SK-N-SH (cell line): ENCODE measurements at regions not wholly inside any gene's neighbourhood (a gene's known extent, or its start where the extent isn't known, plus 50 kb on each side); places are given as distances from the start of the nearest gene placed in this dataset.

Experiments used
- CTCF ChIA-PET: fragments of 300-600, 350-600 bp; formaldehyde crosslinking; extraction: SDS; loops from one replicate; lab custom pipeline; 2021; lab: Yijun Ruan, JAX
- POLR2A ChIA-PET: fragments of 350-600 bp; sonication (Branson Sonifier 250); formaldehyde crosslinking; extraction: SDS; loops from one replicate; lab custom pipeline; 2020; ENCODE audit warnings: antibody characterized with exemption, inconsistent platforms; lab: Yijun Ruan, JAX
- DNase-seq: peaks from one replicate; pipeline ENCODE4 v3.0.0; 2012
- H2AFZ ChIP-seq: fragments of 200-600 bp; sonication (generic); 2 replicates; pipeline ENCODE4 v1.8.1; 2016; ENCODE audit warnings: antibody characterized with exemption, mild to moderate bottlenecking, low read depth
- H3F3A ChIP-seq: fragments of 200-600 bp; sonication (generic); replicated peaks from 2 replicates; pipeline ENCODE3; 2016; ENCODE audit warnings: antibody characterized with exemption, mild to moderate bottlenecking; ENCODE audit not compliant: insufficient read depth
- H3K27ac ChIP-seq, 2 experiments: fragments of 200-500 bp in 1 of 2; fragments of 200-600 bp in 1 of 2; sonication (Bioruptor generic) in 1 of 2; sonication (generic), shearing (Covaris generic) in 1 of 2; 2 replicates each; pipeline versions ENCODE4 v1.5.1 to v1.6.1; 2014 to 2016; ENCODE audit warnings: low read depth in 2 of 2, inconsistent platforms in 1 of 2, low read length in 1 of 2, mild to moderate bottlenecking in 1 of 2, mixed read lengths in 1 of 2
- H3K27me3 ChIP-seq: fragments of 200-600 bp; sonication (generic), shearing (Covaris generic); 2 replicates; pipeline ENCODE4 v1.6.1; 2016; ENCODE audit warnings: mixed run types; ENCODE audit not compliant: insufficient read depth
- H3K36me3 ChIP-seq, 2 experiments: fragments of 200-500 bp in 1 of 2; fragments of 200-600 bp in 1 of 2; sonication (Bioruptor generic) in 1 of 2; sonication (generic) in 1 of 2; replicated peaks in 1 of 2; 2 replicates each; pipeline versions ENCODE3 to v1.5.1; 2014 to 2016; ENCODE audit warnings: low read length in 1 of 2, mild to moderate bottlenecking in 1 of 2; ENCODE audit not compliant: insufficient read depth in 2 of 2, control insufficient read depth in 1 of 2
- H3K4me1 ChIP-seq, 2 experiments: fragments of 200-500 bp in 1 of 2; fragments of 200-600 bp in 1 of 2; sonication (Bioruptor generic) in 1 of 2; sonication (generic), shearing (Covaris generic) in 1 of 2; 2 replicates each; pipeline versions ENCODE4 v1.5.1 to v1.6.1; 2014 to 2016; ENCODE audit warnings: low read depth in 1 of 2, low read length in 1 of 2, mixed run types in 1 of 2; ENCODE audit not compliant: insufficient read depth in 2 of 2, control insufficient read depth in 1 of 2
- H3K4me2 ChIP-seq: fragments of 200-600 bp; sonication (generic), shearing (Covaris generic); 2 replicates; pipeline ENCODE4 v1.6.1; 2017; ENCODE audit warnings: mixed run types
- H3K4me3 ChIP-seq, 2 experiments: fragments of 200-500 bp in 1 of 2; fragments of 200-600 bp in 1 of 2; sonication (Bioruptor generic) in 1 of 2; sonication (generic), shearing (Covaris generic) in 1 of 2; 2 replicates each; pipeline versions ENCODE4 v1.5.1 to v1.8.1; 2014 to 2016; ENCODE audit warnings: low read depth in 2 of 2, inconsistent platforms in 1 of 2, low read length in 1 of 2, mild to moderate bottlenecking in 1 of 2, mixed read lengths in 1 of 2, moderate library complexity in 1 of 2
- H3K79me2 ChIP-seq: fragments of 200-600 bp; sonication (generic); 2 replicates; pipeline ENCODE4 v1.8.1; 2017; ENCODE audit warnings: mild to moderate bottlenecking; ENCODE audit not compliant: insufficient read depth
- H3K9ac ChIP-seq: fragments of 200-600 bp; sonication (generic); 2 replicates; pipeline ENCODE4 v1.6.1; 2017; ENCODE audit warnings: mixed run types
- H3K9me2 ChIP-seq: fragments of 200-600 bp; sonication (generic); 2 replicates; pipeline ENCODE4 v1.6.1; 2017; ENCODE audit warnings: mixed run types
- H3K9me3 ChIP-seq: fragments of 200-600 bp; sonication (generic); 2 replicates; pipeline ENCODE4 v1.6.1; 2017; ENCODE audit warnings: mixed run types, mild to moderate bottlenecking, moderate library complexity
- H4K20me1 ChIP-seq: fragments of 200-600 bp; sonication (generic); 2 replicates; pipeline ENCODE4 v1.6.1; 2017; ENCODE audit warnings: mild to moderate bottlenecking, mixed run types; ENCODE audit not compliant: insufficient read depth
- CTCF ChIP-seq: fragments of 200-600 bp; sonication (generic); IDR thresholded peaks from 2 replicates; pipeline ENCODE4 v1.6.1; 2017; ENCODE audit warnings: antibody characterized with exemption, mild to moderate bottlenecking, moderate library complexity
- EP300 ChIP-seq, 2 experiments: IDR thresholded peaks; 2 replicates each; pipeline versions ENCODE4 v1.4.0 to v1.6.1; 2012; ENCODE audit warnings: borderline replicate concordance in 1 of 2, low read depth in 1 of 2, low read length in 1 of 2
- FOSL2 ChIP-seq: IDR thresholded peaks from 2 replicates; pipeline ENCODE4 v1.4.0; 2012; ENCODE audit warnings: low read depth, mild to moderate bottlenecking, moderate library complexity, borderline replicate concordance
- FOXM1 ChIP-seq: IDR thresholded peaks from 2 replicates; pipeline ENCODE4 v1.4.0; 2012; ENCODE audit warnings: low read depth, mild to moderate bottlenecking
- GABPA ChIP-seq: IDR thresholded peaks from 2 replicates; pipeline ENCODE4 v1.4.0; 2012; ENCODE audit warnings: low read depth, mild to moderate bottlenecking
- JUND ChIP-seq: IDR thresholded peaks from 2 replicates; pipeline ENCODE4 v1.4.0; 2012
- MXI1 ChIP-seq: IDR thresholded peaks from 2 replicates; pipeline ENCODE4 v1.6.1; 2012; ENCODE audit warnings: mild to moderate bottlenecking, low read depth, low read length, improper control_type of control experiment
- NFIC ChIP-seq: IDR thresholded peaks from 2 replicates; pipeline ENCODE4 v1.4.0; 2012; ENCODE audit warnings: borderline replicate concordance
- PBX3 ChIP-seq: IDR thresholded peaks from 2 replicates; pipeline ENCODE4; 2012
- RAD21 ChIP-seq: IDR thresholded peaks from 2 replicates; pipeline ENCODE4 v1.6.1; 2012; ENCODE audit warnings: mild to moderate bottlenecking, low read length
- RCOR1 ChIP-seq: fragments of 150-350 bp; IDR thresholded peaks from 2 replicates; pipeline ENCODE4 v1.6.1; 2017; ENCODE audit warnings: antibody characterized with exemption, low read length
- RFX5 ChIP-seq: IDR thresholded peaks from 2 replicates; pipeline ENCODE4 v1.6.1; 2012; ENCODE audit warnings: mild to moderate bottlenecking, improper control_type of control experiment, low read length
- RXRA ChIP-seq: IDR thresholded peaks from 2 replicates; pipeline ENCODE4 v1.4.0; 2012; ENCODE audit warnings: low read depth, mild to moderate bottlenecking, borderline replicate concordance
- SMC3 ChIP-seq: IDR thresholded peaks from 2 replicates; pipeline ENCODE4 v1.6.1; 2012; ENCODE audit warnings: low read depth, low read length, improper control_type of control experiment
- TAF1 ChIP-seq: IDR thresholded peaks from 2 replicates; pipeline ENCODE4 v1.6.1; 2012; ENCODE audit warnings: low read depth, mild to moderate bottlenecking, low read length, moderate library complexity, borderline replicate concordance
- USF1 ChIP-seq: IDR thresholded peaks from 2 replicates; pipeline ENCODE4 v1.4.0; 2012; ENCODE audit warnings: low read depth, borderline replicate concordance
- YY1 ChIP-seq: IDR thresholded peaks from 2 replicates; pipeline ENCODE4 v1.4.0; 2012; ENCODE audit warnings: low read depth, mild to moderate bottlenecking
- WGBS: methylation state at CpG from one replicate; pipeline ENCODE4 v1.1.6; 2017; ENCODE audit warnings: low lambda C conversion rate; 5-methylcytosine and 5-hydroxymethylcytosine counted together
- TF ChIP-seq, protein P1 (sequence below): fragments of 150-350 bp; IDR thresholded peaks from 2 replicates; pipeline ENCODE4 v1.6.1; 2016; ENCODE audit warnings: mild to moderate bottlenecking, low read depth, low read length
- TF ChIP-seq, protein P2 (sequence below): IDR thresholded peaks from 2 replicates; pipeline ENCODE4 v1.4.0; 2012; ENCODE audit warnings: low read depth
- TF ChIP-seq, protein P3 (sequence below): IDR thresholded peaks from 2 replicates; pipeline ENCODE4 v1.4.0; 2012; ENCODE audit warnings: low read depth, borderline replicate concordance

DNA sequence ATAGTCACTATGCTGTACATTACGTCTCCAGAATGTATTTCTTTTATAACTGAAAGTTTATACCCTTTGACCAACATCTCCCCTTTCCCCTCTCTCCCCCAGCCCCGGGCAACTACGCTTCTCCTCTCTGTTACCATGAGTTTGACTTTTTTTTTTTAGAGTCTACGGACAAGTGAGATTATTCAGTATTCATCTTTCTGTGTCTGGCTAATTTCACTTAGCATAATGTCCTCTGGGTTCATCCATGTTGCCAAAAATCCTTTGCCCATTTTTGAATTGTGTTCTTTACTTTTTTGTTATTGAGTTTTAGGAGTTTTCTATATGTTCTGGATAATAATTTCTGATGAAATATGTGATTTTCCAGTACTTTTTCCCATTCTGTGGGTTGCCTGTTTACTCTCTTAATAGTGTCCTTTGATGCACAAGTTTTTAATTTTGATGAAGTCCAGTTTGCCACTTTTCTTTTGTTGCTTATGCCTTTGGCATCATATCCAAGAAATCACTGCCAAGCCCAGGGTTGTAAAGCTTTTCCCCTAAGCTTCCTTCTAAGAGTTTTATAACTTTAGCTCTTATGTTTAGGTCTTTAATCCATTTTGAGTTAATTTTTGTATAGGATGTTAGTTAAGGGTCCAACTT, 126.7 kb upstream of the NSMCE3 start:
- no peak for DNase-seq
- H4K20me1 ChIP-seq, result no peaks in the 10 kb centered on the region
- H3K27me3 ChIP-seq, result no peaks in the 10 kb centered on the region
- H3K27ac ChIP-seq, result no peak overlapping the region
- CTCF ChIA-PET, result no interaction called here
- H3K9ac ChIP-seq, result no peak overlapping the region
- H3K4me2 ChIP-seq, result no peak overlapping the region
- H3F3A ChIP-seq, result no peaks in the 10 kb centered on the region
- H3K4me1 ChIP-seq, result no peaks in the 10 kb centered on the region
- no peaks in the 10 kb centered on the region for H3K36me3 ChIP-seq
- H3K9me2 ChIP-seq, result no peaks in the 10 kb centered on the region
- POLR2A ChIA-PET, result no interaction called here
- no peaks in the 10 kb centered on the region for H3K79me2 ChIP-seq
- no peak overlapping the region for H2AFZ ChIP-seq
- H3K4me3 ChIP-seq, result no peak overlapping the region
- TF ChIP-seq YY1 (no peak), JUND (no peak), TAF1 (no peak), MXI1 (no peak), FOSL2 (no peak), FOXM1 (no peak), EP300 (IDR thresholded peaks at IDR 0.05; ENCODE audit: borderline replicate concordance in 1 of 2, low read depth in 1 of 2, low read length in 1 of 2) (no peak), RFX5 (no peak), RXRA (no peak), GABPA (no peak)
- TF ChIP-seq, protein P1, sequence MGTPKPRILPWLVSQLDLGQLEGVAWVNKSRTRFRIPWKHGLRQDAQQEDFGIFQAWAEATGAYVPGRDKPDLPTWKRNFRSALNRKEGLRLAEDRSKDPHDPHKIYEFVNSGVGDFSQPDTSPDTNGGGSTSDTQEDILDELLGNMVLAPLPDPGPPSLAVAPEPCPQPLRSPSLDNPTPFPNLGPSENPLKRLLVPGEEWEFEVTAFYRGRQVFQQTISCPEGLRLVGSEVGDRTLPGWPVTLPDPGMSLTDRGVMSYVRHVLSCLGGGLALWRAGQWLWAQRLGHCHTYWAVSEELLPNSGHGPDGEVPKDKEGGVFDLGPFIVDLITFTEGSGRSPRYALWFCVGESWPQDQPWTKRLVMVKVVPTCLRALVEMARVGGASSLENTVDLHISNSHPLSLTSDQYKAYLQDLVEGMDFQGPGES, result no peak
- no peaks in the 10 kb centered on the region for H3K9me3 ChIP-seq
- 21% methylated on average over 4 of the region's 4 CpGs for WGBS

- Histone ChIP-seq H2AFZ (no peak overlapping the region), H3K27ac (no peak overlapping the region), H4K20me1 (no peaks in the 10 kb centered on the region), H3K79me2 (no peaks in the 10 kb centered on the region), H3K9me3 (no peaks in the 10 kb centered on the region), H3K4me2 (no peak overlapping the region), H3K27me3 (no peaks in the 10 kb centered on the region), H3K4me3 (no peak overlapping the region), H3K4me1 (peaks cover 0 to 3% of the 10 kb centered on the region in 2 experiments; a peak in 1 of 4 replicates), H3K36me3 (no peaks in the 10 kb centered on the region), H3F3A (no peaks in the 10 kb centered on the region), H3K9ac (no peak overlapping the region), H3K9me2 (no peaks in the 10 kb centered on the region)
- CTCF ChIA-PET, result no interaction called here
- 89% methylated on average over 2 of the region's 2 CpGs for WGBS
- no peak for DNase-seq
- POLR2A ChIA-PET, result no interaction called here
- TF ChIP-seq GABPA, result no peak
- TF ChIP-seq USF1, result no peak
- TF ChIP-seq, protein P2, sequence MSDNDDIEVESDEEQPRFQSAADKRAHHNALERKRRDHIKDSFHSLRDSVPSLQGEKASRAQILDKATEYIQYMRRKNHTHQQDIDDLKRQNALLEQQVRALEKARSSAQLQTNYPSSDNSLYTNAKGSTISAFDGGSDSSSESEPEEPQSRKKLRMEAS, result no peak
- TF ChIP-seq SMC3, result no peak
- TF ChIP-seq EP300 (IDR thresholded peaks at IDR 0.05; ENCODE audit: borderline replicate concordance in 1 of 2, low read depth in 1 of 2, low read length in 1 of 2), result no peak
- TF ChIP-seq, protein P3, sequence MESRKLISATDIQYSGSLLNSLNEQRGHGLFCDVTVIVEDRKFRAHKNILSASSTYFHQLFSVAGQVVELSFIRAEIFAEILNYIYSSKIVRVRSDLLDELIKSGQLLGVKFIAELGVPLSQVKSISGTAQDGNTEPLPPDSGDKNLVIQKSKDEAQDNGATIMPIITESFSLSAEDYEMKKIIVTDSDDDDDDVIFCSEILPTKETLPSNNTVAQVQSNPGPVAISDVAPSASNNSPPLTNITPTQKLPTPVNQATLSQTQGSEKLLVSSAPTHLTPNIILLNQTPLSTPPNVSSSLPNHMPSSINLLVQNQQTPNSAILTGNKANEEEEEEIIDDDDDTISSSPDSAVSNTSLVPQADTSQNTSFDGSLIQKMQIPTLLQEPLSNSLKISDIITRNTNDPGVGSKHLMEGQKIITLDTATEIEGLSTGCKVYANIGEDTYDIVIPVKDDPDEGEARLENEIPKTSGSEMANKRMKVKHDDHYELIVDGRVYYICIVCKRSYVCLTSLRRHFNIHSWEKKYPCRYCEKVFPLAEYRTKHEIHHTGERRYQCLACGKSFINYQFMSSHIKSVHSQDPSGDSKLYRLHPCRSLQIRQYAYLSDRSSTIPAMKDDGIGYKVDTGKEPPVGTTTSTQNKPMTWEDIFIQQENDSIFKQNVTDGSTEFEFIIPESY, result no peak
- no peak for TF ChIP-seq CTCF
- TF ChIP-seq FOXM1, result no peak
- no peak for TF ChIP-seq PBX3
- TF ChIP-seq RAD21, result no peak
- TF ChIP-seq TAF1, result no peak
- TF ChIP-seq NFIC, result no peak
- no peak for TF ChIP-seq RCOR1
Observed at GRCh38 chr15:29393443-29393842, 123.8 kb upstream of the NSMCE3 start.
